ENCODE measurements at regions not wholly inside any gene's neighbourhood (a gene's known extent, or its start where the extent isn't known, plus 50 kb on each side); places are given as distances from the start of the nearest gene placed in this dataset.

- TF ChIP-seq CTCF (conservative IDR thresholded peaks at IDR 0.05; ENCODE audit: low read length) (no peak), EZH2phosphoT487 (IDR thresholded peaks at IDR 0.05; ENCODE audit: borderline replicate concordance) (no peak)
Observed at GRCh38 chr4:120286813-120287212, 220.2 kb upstream of the MAD2L1 start.

All from Loucy (cell line).